ENCODE measurements at regions not wholly inside any gene's neighbourhood (a gene's known extent, or its start where the extent isn't known, plus 50 kb on each side); places are given as distances from the start of the nearest gene placed in this dataset.
"Not testable (repeated sequence)": the region's sequence is repeated elsewhere in the genome, so short reads cannot be mapped to it uniquely, and the experiment has no call there.

DNA sequence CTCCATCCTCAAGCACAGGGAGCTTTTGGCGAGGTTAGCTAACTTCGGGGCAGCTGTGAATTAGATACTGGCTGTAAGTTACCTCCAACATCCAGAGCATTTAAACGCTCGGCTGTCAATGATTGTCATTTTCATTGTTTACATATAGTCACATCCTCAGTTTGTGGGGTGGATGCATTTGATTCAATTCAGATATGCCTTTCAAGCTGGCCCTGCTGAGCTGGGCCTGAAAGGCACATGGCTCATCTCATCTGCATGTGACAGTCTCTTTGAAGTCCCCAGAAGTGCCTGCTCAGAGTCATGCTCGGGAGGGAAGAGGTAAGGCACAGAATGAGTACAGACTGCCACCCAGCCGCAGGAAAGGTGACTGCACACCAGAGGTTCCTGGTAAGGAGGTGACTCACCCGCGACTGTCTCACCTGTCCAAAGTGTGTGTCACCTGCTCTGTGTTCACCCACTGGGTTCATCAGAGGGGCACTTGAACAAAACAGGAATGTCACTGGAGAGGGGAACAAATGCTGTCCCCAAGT, 281.2 kb upstream of the PLGLB2 start:
- DNase-seq (ENCODE audit: low spot score in 2 of 2); FAIRE-seq: not testable (repeated sequence)

GRCh38 chr2:87468429-87468981, 279.4 kb upstream of the PLGLB2 start:
- FAIRE-seq; DNase-seq (ENCODE audit: low spot score in 2 of 2): not testable (repeated sequence)

DNA sequence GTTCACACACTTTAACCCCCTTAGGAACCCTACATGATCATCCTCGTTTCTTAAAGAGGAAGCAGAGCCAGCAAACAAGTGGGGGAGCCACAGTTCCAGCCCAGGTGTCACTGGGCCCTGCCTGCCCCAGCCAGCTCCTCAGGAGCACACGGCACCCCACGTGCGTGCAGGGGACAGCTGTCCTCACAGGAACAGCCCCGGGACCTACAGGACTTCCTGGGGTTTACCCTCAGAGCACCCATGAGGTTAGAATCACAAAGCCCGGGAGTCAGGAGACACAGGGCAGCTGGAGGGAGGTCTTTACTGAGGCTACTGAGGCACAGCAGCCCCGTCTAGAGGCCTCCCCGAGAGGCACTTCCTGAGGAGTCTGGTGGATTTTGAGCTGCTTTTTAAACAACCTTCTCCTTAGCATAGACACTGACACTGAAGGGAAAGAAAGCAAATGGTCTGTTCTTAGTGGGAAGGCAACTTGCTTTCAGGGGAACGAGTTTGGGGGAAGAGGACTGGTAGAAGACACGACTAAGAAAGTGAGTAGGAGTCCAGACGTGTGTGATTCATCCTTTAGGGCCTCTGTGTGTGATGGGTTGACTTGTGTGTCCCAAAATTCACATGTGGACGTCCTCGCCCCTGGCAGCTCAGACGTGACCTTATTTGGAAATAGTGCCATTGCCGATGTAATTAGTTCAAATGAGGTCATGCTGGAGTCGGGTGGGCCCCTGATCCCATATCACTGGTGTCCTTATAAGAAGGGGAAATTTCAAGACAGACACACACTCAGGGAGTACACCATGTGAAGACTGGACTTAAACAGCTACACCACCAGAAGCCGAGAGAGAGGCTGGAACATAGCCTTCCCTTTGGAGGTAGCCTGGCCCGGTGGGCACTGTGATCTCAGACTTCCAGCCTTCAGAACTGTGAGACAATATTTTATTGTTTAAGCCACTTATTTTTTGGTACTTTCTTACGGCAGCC, 278.4 kb upstream of the PLGLB2 start:
- not testable (repeated sequence) for DNase-seq (ENCODE audit: low spot score in 2 of 2); FAIRE-seq

GRCh38 chr2:87470381-87471380, 277.2 kb upstream of the PLGLB2 start:
- DNase-seq (ENCODE audit: low spot score in 2 of 2); FAIRE-seq: not testable (repeated sequence)

DNA sequence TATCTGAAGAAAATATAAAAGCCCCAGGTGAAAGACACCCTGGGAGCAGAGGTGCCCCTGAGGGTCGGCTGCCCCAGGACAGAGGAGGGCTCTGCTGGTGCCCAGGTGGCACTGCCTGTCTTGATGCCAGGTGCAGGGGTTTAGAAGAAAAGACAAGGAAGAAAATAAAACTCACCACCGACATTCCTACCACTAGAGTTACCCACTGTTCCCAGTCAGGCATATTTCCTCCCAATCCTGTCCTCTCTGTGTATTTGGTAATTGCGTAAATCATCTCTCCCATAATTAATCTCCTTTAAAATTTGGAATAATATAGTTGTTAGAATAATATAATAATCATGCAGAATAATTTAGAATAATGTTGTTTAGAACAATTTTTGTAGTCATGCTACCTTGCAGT, 276.4 kb upstream of the PLGLB2 start:
- not testable (repeated sequence) for FAIRE-seq; DNase-seq (ENCODE audit: low spot score in 2 of 2)

GRCh38 chr2:87476223-87476872, 271.5 kb upstream of the PLGLB2 start:
- DNase-seq (ENCODE audit: low spot score in 2 of 2); FAIRE-seq: not testable (repeated sequence)

- FAIRE-seq; DNase-seq (ENCODE audit: low spot score in 2 of 2): not testable (repeated sequence)
These were observed 271.0 kb upstream of the PLGLB2 start for GRCh38 chr2:87476936-87477335.

DNA sequence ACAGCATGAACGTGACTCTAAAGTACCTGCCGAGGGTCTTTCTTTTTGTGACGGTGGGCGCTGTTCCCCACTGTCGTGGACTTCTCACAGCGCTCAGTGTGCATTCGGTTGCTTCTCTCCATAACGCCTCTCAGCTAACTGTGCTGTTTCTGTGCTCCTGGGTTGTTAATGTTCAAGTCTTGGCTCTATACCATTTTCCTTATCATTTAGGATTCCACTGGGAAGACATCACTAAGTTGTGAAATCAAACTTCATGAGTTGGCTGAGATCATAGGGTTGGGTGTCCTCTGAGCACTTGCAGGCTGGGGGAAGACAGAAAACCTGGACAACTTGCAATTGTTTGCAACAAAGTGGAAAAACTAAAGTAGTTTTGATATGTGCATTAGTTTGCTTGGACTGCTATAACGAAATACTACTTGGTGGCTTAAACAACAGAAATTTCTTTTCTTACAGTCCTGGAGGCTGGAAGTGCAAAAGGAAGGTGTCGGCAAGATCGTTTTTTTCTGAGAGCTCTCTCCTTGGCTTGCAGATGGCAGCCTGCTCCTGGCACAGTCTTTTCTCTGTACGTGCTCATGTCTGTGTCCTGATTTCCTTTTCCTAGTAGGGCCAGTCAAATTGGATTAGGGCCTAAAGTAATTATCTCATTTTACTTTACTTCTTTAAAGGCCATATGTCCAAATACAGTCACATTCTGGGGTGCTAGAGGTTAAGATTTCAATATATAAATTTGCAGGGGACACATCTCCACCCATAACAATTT, 270.0 kb upstream of the PLGLB2 start:
- not testable (repeated sequence) for FAIRE-seq; DNase-seq (ENCODE audit: low spot score in 2 of 2)

DNA sequence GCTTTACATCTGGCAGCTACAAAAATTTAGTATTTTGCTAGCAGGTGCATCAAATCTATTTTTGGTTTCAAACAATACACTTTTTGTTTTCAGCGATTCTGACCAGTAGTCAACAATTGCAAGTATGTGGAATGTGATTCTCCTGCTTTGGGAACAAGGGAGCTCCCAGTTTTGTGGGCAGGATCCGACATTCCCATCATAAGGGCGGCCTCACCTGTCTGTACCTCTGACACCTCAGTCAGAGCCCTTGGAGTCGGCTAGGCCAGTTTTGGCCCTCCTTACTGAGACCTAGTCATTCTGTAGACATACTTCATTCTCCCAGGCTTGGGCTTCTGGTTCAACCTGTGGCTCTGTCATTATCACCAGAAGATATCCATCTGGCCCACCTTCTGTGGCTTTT, 269.0 kb upstream of the PLGLB2 start:
- not testable (repeated sequence) for FAIRE-seq

GRCh38 chr2:87483093-87483680, 264.7 kb upstream of the PLGLB2 start:
- DNase-seq (ENCODE audit: low spot score in 2 of 2); FAIRE-seq: not testable (repeated sequence)

More for the DNA sequence above, 269.0 kb upstream of the PLGLB2 start:
- not testable (repeated sequence) for DNase-seq (ENCODE audit: low spot score in 2 of 2)

- FAIRE-seq; DNase-seq (ENCODE audit: low spot score in 2 of 2): not testable (repeated sequence)
These were observed 263.5 kb upstream of the PLGLB2 start for GRCh38 chr2:87484363-87484762.

DNA sequence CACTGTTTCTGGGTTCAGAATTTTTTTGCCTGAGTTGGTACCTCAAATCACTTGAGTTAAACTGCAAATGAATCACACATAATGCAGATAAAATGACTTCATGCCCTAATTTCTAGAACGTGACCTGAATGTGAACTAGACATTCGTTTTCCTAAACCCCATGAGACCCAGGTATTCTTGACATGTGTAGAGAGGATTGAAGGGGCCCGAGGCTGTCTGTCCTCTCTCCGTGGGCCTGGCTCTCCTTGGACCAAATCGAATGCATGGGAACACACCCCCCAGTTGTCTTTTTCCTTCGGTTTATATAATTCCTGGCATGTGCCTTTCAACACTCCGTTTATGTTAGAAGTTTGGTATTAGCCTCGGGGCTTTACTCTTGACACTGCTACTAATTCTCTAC, 262.4 kb upstream of the PLGLB2 start:
- DNase-seq (ENCODE audit: low spot score in 2 of 2): not testable (repeated sequence)

DNA sequence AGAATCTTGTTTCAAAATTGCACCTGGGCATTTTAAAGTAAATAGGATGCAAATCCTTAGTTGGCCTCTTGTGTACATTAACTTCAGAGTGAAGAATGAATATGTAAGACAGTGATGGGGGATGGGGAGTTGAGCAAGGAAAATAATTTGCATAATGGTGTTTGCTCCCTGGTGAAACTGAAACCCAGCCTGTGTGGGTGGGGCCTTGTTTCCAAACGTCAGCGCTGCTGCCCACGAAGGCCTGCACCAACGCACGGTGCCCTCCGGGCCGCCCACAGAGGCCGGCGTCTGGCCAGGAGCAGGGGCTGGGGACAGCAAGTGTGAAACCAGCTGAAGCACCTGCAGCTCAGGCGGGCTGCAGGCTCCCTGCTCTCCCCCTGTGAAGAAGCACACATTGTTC, 262.0 kb upstream of the PLGLB2 start:
- not testable (repeated sequence) for FAIRE-seq; DNase-seq (ENCODE audit: low spot score in 2 of 2)

More for the DNA sequence above, 262.4 kb upstream of the PLGLB2 start:
- not testable (repeated sequence) for FAIRE-seq

DNA sequence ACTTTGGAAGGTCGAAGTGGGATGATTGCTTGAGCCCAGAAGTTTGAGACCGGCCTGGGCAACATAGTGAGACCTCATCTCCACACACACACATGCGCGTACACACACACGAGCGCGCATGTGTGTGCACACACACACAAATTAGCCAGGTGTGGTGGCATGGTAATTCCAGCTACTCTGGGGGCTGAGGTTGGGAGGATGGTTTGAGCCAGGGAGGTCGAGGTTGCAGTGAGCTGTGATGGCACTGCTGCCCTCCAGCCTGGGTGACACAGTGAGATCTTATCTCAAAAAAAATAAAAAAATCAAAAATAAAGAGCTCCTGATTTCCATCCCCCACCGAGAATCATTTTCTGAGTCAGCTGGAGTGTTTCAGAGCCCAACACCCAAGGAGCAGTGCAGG, 261.5 kb upstream of the PLGLB2 start:
- FAIRE-seq; DNase-seq (ENCODE audit: low spot score in 2 of 2): not testable (repeated sequence)

DNA sequence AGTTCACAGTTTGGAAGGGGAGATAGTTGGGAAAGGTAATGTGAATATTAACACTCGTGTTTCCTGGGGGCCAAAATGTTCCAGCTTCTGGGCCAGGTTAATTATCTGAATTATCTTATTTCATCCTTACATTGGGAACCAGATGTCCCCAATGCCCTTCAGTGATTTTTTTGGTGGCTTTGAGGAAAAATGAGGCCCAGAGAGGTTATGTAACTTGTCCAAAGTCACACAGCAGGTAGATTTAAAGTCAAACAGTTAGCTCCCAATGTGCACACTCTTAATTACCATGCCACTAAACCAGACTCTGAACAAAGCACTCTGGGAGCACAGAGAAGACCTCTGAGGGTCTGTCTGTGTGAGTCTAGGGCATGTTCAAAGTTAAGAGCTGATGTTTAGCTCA, 259.9 kb upstream of the PLGLB2 start:
- FAIRE-seq; DNase-seq (ENCODE audit: low spot score in 2 of 2): not testable (repeated sequence)

GRCh38 chr2:87488991-87489390, 258.9 kb upstream of the PLGLB2 start:
- FAIRE-seq: not testable (repeated sequence)

GRCh38 chr2:87494846-87495245, 253.0 kb upstream of the PLGLB2 start:
- DNase-seq (ENCODE audit: low spot score in 2 of 2): peak in 1 of 2 donors; percentile 0
- not testable (repeated sequence) for FAIRE-seq

More at GRCh38 chr2:87488991-87489390, 258.9 kb upstream of the PLGLB2 start:
- DNase-seq (ENCODE audit: low spot score in 2 of 2): not testable (repeated sequence)

- FAIRE-seq; DNase-seq (ENCODE audit: low spot score in 2 of 2): not testable (repeated sequence)
These were observed 252.4 kb upstream of the PLGLB2 start for GRCh38 chr2:87495455-87495854.

Data from frontal cortex (tissue), 3 donors.